Nephron (organoid): ENCODE measurements at regions not wholly inside any gene's neighbourhood (a gene's known extent, or its start where the extent isn't known, plus 50 kb on each side); places are given as distances from the start of the nearest gene placed in this dataset.

Experiments
- H3K27ac Mint-ChIP-seq, 3 experiments: 2 replicates each; pipeline ENCODE4 v1.8.0; 2020; ENCODE audit warnings: mixed read lengths in 3 of 3, mild to moderate bottlenecking in 2 of 3, moderate library complexity in 1 of 3
- H3K27me3 Mint-ChIP-seq: 2 replicates; pipeline ENCODE4 v1.8.0; 2021; ENCODE audit warnings: low read depth, mild to moderate bottlenecking, moderate library complexity, mixed read lengths
- H3K36me3 Mint-ChIP-seq: 2 replicates; pipeline ENCODE4 v1.8.0; 2020; ENCODE audit warnings: low read depth, mixed read lengths
- H3K4me1 Mint-ChIP-seq: 2 replicates; pipeline ENCODE4 v1.8.0; 2020; ENCODE audit warnings: mixed read lengths
- H3K4me3 Mint-ChIP-seq, 3 experiments: 2 replicates each; pipeline ENCODE4 v1.8.0; 2020; ENCODE audit warnings: mild to moderate bottlenecking in 3 of 3, mixed read lengths in 3 of 3, moderate library complexity in 2 of 3
- H3K9me3 Mint-ChIP-seq: 2 replicates; pipeline ENCODE4 v1.8.0; 2020; ENCODE audit warnings: mixed read lengths
- TF ChIP-seq, protein P1 (sequence below), 3 experiments: fragments of 200-600 bp; sonication (generic); IDR thresholded peaks; one replicate each; pipeline ENCODE4 v1.5.0; 2021; ENCODE audit warnings: antibody characterized with exemption in 3 of 3; ENCODE audit not compliant: unreplicated experiment in 3 of 3

DNA sequence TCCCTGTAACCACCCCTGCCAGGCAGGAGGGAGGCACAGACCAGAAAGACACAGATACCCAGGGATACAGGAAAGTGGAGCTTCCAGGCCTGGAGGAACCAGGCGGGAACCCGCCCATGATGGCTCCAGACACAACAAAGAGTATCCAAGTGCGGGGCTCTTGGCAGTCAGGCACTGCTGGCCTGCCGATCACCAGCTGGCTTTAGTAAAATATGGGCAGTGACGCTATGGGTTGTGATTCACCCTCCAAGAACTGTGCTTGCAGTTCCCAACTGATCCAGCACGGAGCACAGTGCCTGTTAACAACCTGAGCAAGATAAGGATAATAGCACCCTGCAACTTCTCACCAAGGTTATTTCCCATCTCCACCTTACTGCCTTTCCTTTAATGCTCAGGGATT lies 463.3 kb downstream of the IRX1 start:
- H3K27me3 Mint-ChIP-seq, result peaks cover 15% of the 10 kb centered on the region
- no peak overlapping the region for H3K27ac Mint-ChIP-seq
- no peaks in the 10 kb centered on the region for H3K36me3 Mint-ChIP-seq
- TF ChIP-seq, protein P1, sequence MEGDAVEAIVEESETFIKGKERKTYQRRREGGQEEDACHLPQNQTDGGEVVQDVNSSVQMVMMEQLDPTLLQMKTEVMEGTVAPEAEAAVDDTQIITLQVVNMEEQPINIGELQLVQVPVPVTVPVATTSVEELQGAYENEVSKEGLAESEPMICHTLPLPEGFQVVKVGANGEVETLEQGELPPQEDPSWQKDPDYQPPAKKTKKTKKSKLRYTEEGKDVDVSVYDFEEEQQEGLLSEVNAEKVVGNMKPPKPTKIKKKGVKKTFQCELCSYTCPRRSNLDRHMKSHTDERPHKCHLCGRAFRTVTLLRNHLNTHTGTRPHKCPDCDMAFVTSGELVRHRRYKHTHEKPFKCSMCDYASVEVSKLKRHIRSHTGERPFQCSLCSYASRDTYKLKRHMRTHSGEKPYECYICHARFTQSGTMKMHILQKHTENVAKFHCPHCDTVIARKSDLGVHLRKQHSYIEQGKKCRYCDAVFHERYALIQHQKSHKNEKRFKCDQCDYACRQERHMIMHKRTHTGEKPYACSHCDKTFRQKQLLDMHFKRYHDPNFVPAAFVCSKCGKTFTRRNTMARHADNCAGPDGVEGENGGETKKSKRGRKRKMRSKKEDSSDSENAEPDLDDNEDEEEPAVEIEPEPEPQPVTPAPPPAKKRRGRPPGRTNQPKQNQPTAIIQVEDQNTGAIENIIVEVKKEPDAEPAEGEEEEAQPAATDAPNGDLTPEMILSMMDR (IDR thresholded peaks at IDR 0.05; ENCODE audit: unreplicated experiment in 3 of 3), result no peak
- H3K4me3 Mint-ChIP-seq, result no peak overlapping the region
- no peaks in the 10 kb centered on the region for H3K4me1 Mint-ChIP-seq
- H3K9me3 Mint-ChIP-seq, result peaks cover 7% of the 10 kb centered on the region

DNA sequence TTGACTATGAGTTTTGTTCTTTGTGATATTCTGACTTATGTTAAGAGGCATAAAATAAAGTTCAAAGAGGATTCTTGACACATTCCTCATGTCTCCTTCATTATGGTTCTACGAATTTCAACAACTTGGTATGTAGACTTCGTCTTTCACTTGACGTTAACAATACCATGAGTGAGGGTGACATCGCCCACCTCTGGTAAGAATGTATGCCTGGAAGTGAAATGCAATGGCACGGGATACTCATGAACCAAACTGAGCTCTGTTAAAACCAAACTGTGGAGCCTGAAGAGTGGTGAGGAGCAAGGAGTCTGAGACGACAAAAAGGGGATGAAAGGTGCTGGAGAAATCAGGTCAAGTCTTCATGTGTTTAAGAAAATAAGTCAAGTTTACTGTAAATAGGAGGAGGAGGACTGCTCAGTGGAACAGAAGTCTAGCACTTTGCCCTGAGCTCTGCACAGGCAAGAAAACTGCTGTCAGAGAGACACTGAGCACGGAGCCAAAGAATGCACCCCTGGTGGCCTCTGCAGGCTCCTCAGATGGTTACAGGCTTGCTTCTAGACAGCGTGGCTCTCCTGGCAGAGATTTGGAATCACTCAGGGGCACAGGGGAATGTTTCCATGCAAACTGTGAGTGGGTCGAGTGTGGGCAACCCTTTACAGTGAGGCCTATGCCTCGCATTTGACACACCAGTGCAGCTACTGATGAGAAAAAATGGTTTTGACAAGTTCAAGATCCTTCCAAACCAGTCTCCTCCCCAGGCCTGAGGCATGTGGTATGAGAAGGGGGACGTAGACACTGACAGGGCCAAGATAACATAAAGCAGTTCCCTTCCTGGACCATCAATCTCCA lies 470.1 kb downstream of the IRX1 start:
- Mint-ChIP-seq H3K27ac (peak overlapping the region in 1 of 3 experiments; percentile 23), H3K4me1 (peaks cover 6% of the 10 kb centered on the region), H3K4me3 (no peak overlapping the region), H3K27me3 (peaks cover 24% of the 10 kb centered on the region), H3K36me3 (no peaks in the 10 kb centered on the region), H3K9me3 (no peaks in the 10 kb centered on the region)
- TF ChIP-seq, protein P1 (IDR thresholded peaks at IDR 0.05; ENCODE audit: unreplicated experiment in 3 of 3), result no peak

DNA sequence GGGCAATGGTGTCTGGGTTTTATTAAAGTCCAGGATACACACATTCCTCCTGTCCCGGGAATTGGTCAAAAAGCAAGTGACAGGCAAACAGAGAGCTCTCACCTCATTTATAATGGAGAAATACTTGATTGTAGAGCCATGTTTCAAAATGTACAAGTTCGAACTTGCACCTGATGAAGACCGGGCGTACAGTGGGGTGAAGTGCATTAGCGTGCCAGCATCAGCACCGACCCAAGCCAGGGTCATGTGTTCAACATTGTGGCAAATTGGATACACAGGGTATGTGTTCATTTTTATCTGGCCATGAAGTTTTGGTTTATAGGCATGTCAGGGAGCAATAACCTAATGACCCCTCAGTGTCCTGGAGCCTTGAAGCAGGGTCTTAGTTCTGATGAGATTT lies 472.5 kb downstream of the IRX1 start:
- Mint-ChIP-seq H3K4me3 (no peak overlapping the region), H3K9me3 (no peaks in the 10 kb centered on the region)

DNA sequence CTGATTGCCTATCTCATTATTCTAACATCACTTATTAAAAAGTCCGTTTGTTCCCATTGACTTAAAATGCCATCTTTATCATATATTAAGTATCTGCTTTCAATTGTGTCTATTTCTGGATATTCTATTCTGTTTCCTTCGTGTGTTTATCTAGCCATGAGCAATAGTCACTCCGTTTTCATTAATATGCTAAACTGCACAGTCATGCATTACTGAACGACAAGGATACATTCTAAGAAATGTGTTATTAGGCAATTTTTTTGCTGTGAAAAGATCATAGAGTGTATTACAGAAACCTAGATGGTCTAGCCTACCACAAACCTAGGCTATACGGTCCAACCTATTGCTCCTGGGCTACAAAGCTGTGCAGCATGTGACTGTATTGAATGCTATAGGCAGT lies 482.9 kb downstream of the IRX1 start:
- peaks cover 6% of the 10 kb centered on the region for H3K9me3 Mint-ChIP-seq
- TF ChIP-seq, protein P1 (IDR thresholded peaks at IDR 0.05; ENCODE audit: unreplicated experiment in 3 of 3), result no peak
- no peak overlapping the region for H3K4me3 Mint-ChIP-seq
- H3K27ac Mint-ChIP-seq, result no peak overlapping the region
- no peaks in the 10 kb centered on the region for H3K36me3 Mint-ChIP-seq
- peaks cover 33% of the 10 kb centered on the region for H3K4me1 Mint-ChIP-seq
- peaks cover 6% of the 10 kb centered on the region for H3K27me3 Mint-ChIP-seq

More for the DNA sequence above, 472.5 kb downstream of the IRX1 start:
- TF ChIP-seq, protein P1 (IDR thresholded peaks at IDR 0.05; ENCODE audit: unreplicated experiment in 3 of 3), result no peak
- Mint-ChIP-seq H3K27me3 (peaks cover 16% of the 10 kb centered on the region), H3K4me1 (peaks cover 6% of the 10 kb centered on the region), H3K27ac (no peak overlapping the region), H3K36me3 (no peaks in the 10 kb centered on the region)

DNA sequence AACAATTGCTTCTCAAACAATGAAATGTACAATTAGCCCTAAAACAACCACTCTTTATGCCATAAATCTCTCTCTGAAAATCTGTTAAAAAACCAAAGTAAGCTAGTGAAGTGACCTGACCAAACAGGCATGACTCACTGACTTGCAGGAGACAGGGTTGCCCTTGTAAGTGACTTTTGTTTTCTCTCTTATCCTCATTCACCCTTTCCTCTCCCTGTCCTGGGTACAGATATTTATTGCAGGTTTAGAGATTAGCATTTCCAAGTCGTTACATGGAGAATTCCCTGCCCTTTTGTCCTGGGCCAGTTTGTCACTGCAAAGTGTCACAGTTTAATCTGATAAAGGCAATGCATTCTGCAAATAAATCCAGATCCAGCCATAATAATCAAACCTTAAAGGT lies 484.2 kb downstream of the IRX1 start:
- Mint-ChIP-seq H3K36me3 (no peaks in the 10 kb centered on the region), H3K4me1 (peaks cover 33% of the 10 kb centered on the region), H3K4me3 (no peak overlapping the region), H3K27me3 (peaks cover 6% of the 10 kb centered on the region), H3K9me3 (peaks cover 6% of the 10 kb centered on the region), H3K27ac (no peak overlapping the region)
- TF ChIP-seq, protein P1 (IDR thresholded peaks at IDR 0.05; ENCODE audit: unreplicated experiment in 3 of 3), result no peak

DNA sequence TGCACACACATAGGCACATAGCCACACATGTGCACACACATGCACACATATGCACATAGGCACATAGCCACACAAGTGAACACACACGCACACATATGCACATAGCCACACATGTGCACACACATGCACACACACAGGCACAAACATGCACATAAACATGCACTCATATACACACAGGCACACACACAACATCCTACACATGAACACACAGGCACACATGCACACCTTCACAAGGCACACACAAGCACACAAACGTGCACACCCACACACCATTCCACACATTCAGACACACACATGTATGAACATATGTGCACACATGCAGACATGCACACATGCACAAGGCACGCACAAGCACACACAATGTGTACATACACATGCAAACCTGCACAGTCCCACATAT lies 484.7 kb downstream of the IRX1 start:
- H3K4me1 Mint-ChIP-seq, result peaks cover 33% of the 10 kb centered on the region
- no peak overlapping the region for H3K27ac Mint-ChIP-seq
- no peak overlapping the region for H3K4me3 Mint-ChIP-seq
- no peaks in the 10 kb centered on the region for H3K36me3 Mint-ChIP-seq
- peaks cover 6% of the 10 kb centered on the region for H3K27me3 Mint-ChIP-seq
- TF ChIP-seq, protein P1 (IDR thresholded peaks at IDR 0.05; ENCODE audit: unreplicated experiment in 3 of 3), result no peak
- H3K9me3 Mint-ChIP-seq, result peaks cover 2% of the 10 kb centered on the region
